NAMALWA (cell line): ENCODE measurements at regions not wholly inside any gene's neighbourhood (a gene's known extent, or its start where the extent isn't known, plus 50 kb on each side); places are given as distances from the start of the nearest gene placed in this dataset.

Experiments used
- DNase-seq: peaks from one replicate; pipeline ENCODE4 v3.0.0-alpha.2; 2015; ENCODE audit warnings: low spot score

DNA sequence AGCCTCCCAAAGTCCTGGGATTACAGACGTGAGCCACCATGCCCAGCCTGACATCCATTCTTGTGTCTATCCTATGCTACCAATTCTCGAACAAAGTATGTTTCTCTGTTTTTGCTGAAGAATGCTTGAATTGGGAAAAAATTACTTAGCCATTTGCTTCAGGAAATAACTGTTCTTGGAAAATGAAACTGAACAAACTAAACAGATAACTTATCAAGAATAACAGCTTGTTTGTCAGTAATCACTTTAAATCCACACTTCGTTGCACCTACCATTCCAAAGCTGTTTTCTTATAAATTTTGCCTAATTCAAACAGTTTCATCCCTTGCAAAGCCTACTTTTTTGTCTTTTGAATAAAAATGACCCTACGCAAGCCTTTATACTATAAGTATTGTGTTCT, 672.9 kb downstream of the SUCLG1 start:
- no peak for DNase-seq

DNA sequence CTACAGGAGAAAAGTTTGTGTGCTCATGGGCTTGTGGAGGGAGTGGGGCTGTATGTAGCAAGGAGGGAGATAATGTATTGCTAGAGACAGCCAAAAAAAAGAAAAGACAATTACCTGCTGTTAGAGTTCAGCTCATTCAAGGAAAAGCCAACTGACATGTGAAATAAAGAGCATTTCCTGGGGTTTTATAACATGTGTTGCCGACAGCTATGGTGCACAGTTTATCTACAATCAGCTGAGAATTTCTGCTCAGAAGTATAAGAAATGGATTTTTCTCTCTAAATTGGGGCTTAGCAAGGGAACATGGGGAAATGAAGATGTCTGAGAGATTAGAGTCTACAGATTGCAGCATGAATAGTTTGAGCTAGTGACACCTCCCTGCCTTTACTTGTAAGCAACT, 674.1 kb downstream of the SUCLG1 start:
- DNase-seq = no peak

DNA sequence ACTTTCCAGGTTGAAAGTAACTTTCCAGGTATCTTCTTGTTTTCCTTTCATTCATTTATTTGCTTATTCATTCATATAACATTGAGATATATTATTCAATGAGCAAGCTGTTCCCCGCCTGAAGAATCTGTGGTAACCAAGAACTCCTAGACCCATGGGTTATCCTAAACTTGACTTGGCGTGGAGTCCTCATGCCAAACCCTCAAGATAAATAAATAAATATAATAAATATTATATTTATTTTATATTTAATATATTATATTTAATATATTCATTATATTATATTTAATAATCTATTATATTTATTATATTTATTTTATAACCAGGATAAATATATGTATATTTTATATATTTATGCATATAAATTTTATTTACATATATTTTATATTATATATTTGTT, 674.8 kb downstream of the SUCLG1 start:
- no peak for DNase-seq

DNA sequence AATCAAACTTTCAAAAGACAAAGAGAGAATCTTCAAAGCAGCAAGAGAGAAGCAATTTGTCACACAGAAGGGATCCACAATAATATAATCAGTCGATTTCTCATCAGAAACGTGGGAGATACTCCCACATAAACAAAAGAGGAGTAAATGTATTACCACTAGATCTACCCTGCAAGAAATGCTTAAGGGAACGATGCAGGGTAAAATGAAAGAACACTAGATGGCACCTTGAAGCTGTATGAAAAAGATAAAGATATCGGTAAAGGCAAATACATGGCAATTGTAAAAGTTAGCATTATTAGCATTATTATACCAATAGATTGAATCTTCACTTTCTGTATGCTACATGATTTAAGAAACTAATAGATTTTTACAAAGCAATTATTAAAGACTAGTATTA, 677.0 kb downstream of the SUCLG1 start:
- DNase-seq = no peak

DNA sequence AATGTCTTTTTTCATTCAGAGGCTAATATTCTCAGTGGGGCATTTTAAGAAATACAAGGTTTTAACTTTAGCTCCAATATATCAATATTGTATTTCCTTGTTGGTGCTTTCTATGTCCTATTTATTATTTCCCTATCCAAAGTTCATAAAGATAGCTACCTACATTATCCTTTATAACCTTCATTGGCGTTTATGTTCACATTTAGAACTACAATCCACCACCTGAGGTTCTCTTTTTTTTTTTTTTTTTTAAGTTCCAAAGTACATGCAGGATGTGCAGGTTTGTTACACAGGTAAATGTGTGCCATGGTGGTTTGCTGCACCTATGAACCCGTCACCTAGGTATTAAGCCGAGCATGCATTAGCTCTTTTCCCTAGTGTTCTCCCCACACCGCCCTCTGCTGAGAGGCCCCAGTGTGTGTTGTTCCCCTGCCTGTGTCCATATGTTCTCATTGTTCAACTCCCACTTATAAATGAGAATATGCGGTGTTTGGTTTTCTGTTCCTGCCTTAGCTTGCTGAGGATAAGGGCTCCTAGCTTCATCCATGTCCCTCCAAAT, 694.6 kb downstream of the SUCLG1 start:
- no peak for DNase-seq

DNA sequence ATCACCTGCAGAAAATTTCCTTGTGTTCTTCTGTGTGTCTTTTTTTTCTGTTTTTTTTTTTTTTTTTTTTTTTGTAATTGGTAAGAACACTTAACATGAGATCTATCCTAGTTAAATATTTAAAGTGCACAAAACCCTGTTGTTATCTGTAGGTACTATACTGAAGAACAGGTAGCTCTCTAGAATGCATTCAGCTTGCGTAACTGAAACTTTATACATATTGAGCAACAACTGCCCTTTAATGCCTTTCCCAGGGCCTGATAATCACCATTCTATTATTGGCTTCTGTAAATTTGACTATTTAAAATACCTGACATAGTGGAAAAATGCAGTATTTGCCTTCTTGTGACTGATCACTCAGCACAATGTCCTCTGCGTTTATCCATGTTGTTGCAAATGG, 701.8 kb downstream of the SUCLG1 start:
- DNase-seq = no peak

DNA sequence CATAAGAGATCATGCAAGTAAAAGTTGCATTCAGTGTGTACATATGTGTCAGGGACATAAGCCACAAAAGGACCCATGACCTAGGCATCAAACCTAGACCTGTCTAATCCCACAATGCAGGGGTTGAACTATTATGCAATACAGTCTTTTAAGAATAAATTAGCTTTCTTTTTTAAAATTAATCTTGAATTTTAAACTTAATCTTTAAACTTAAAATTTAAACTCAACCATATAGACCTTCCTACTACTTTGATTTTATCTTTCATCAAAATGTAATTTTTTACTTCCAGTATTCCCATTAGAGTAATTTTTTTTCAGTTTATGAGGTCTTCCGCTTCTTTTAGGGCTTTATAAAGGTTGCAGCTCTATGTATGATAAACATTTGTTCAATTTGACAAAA, 702.9 kb downstream of the SUCLG1 start:
- DNase-seq = no peak

DNA sequence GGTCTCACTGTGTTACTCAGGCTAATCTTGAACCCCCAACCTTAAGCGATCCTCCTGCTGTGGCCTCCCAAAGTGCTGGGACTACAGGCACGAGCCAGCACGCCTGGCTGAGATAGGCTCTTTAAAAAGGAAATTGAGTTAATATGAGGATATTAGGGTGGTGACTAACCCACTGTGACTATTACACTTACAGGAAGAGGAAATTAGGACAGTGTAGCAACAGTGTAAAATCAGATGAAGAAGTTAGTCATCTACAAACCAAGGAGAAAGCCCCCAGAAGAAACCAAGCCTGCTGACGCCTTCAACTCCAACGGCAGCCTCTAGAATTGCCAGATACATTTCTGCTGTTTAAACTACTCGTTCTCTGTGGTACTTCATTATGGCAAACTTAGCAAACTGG, 711.9 kb downstream of the SUCLG1 start:
- DNase-seq = no peak

DNA sequence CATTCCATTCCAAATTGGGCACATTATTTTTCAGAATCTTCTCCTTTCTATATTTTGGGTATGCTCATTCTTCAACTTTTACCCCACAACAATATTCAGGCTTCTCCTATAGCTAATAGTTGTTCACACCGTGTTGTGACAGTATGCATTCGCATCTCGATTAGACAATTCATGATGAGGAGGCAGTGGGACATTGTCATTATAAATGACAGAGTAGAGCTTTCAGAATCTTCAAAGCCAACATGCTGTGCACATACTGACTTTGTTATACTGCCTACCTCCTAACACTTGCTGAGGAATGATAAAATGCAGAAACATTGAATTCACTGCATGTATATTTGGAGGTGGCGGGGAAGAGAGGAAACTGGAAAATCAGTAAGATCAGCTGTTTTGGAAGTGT, 714.2 kb downstream of the SUCLG1 start:
- DNase-seq = no peak

DNA sequence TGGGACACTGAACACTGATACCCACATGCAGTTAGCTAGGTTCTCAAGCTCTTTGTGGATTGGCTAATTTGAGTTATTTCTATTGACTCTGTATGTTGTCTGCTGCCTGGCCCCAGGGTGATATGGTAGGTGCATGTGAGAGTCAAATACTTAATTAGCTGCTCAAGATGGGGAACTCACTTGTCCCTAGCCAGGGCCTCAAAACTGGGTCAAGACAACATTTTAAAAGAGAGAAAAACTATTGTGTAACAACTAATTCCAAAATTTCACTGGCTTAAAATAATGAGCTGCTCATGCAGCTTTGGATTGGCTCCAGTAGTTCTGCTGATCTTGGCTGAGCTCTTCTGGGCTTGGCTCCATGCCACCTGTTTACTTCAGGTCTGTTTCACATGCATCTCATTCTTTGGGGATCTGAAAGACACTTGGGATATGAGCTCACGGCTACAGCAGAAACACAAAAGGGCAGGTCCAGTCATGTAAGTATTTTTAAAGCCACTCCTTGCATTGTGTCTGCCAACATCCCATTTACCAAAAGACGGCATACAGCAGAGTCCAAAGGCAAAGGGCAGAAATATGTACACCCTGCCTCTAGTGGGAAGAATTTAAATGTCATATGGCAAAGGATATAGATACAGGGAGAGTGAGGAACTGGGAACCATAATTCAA, 716.8 kb downstream of the SUCLG1 start:
- DNase-seq = no peak

DNA sequence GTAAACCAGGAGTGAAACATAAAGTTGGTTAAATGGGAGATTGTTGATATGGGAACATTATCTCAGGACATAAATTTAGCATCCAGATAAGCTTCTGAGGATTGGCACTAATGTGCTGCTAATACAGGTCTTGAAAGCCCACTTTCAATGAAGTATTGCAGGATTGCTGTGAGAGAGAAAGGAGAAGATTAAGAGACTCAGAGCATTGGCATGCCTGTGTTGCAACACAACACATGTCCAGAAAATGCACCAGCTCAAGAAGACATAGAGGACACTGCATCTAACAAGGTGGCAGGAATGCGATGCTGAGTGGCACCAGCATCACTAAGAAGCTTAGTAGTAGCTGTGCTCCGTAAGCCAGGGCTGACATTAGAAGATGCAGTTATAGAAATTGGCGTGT, 728.9 kb downstream of the SUCLG1 start:
- DNase-seq = no peak

DNA sequence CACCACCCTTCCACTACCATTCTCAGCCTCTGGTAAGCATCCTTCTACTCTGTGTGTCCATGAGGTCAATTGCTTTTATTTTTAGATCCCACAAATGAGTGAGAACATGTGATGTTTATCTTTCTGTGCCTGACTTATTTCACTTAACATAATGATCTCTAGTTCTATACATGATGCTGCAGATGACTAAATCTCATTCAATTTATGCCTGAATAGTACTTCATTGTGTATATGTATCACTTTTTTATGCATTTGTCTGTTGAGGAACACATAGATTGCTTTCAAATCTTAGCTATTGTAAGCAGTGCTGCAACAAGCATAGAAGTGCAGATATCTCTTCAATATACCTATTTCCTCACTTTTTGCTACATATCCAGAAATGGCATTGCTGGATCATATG, 733.3 kb downstream of the SUCLG1 start:
- DNase-seq = no peak

DNA sequence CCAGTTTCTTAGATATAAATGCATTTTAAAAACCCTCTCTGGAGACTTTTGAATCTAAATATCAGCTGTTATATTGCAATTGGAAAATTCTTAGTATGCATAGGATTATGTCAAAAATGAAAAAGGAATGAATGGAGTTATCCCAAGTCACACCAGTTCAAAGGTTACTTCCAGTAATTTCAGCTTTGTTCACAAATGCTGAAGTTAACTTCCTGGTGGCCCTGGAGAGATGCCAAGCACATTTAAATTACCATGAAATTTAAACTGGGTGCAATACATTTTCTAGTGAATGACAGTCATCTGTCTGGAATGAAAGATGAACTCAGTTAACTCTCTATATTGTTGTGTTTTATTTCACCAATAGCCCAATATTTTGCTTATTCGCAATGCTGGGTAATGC, 753.9 kb downstream of the SUCLG1 start:
- DNase-seq = no peak

DNA sequence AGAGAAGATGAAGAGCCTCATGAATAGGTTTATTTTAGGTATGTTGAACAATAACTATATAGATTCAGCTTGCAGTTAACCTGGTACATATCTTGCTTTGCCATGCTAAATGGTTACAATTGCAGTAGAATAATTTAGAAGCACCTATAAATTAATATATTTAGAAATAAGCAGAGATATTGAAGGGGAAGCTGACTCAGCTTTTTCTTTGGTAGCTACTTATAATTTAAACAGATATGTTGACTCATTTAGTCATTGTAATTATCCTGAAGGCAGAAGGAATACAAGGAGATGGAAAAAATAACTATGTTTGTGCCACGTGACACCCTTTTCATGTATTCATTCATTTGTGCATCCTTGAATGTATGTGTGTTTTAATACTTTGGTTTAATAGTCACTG, 755.5 kb downstream of the SUCLG1 start:
- no peak for DNase-seq

DNA sequence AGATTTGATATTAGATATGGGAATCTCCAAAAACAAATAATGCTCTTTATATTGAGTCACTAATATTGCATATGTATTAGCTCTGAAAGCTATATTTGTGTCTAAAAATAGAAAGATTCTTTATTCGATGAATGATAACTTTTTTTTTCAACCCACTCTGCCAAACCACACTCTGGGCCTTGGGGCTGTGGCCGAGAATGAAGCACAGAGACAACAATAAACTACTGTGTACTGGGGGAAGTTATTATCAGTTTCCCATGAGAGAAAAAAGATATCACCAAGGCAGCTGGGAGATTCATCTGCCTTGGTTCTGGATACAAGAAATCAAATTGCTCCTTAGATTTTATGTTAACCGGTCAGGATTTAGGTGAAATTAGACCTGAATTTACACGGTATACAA, 762.2 kb downstream of the SUCLG1 start:
- no peak for DNase-seq

DNA sequence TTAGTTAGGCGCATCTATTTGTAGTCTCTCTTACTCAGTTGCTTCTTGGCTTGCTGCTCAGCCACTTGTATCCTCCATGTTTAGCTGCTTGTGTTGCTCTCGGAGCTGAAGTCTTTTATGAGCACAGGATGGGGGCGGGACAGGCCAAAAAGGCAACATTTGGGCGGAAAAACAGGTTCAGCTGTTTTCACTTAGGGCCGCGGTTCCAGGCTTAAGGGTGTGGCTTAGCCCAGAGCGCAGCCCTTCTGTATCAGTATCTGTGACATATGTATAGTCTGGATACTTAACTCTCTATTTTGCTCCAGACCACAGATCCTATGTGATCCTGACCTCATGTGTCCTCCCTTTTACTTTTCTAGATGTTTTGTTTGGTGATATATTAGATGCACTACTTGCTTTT, 763.5 kb downstream of the SUCLG1 start:
- DNase-seq = no peak

DNA sequence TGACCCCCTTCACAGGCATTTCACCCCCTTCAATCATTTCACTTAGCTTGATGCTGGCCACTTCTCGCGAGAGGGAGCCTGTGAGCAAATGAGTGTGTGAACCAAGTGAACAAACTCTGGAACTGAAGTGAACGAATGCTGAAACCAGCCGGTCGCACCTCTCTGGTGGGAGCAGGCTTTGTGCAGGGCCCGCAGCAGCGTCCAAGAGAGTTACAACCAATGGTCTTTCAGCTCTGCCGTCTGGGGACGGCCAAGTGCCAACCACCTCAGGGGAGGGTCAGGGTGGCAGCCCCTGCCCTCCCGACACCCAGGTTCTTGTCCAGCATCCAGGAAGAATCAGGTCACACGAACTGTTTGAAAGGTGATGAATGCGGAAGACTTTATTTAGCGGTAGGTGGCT, 764.0 kb downstream of the SUCLG1 start:
- no peak for DNase-seq

DNA sequence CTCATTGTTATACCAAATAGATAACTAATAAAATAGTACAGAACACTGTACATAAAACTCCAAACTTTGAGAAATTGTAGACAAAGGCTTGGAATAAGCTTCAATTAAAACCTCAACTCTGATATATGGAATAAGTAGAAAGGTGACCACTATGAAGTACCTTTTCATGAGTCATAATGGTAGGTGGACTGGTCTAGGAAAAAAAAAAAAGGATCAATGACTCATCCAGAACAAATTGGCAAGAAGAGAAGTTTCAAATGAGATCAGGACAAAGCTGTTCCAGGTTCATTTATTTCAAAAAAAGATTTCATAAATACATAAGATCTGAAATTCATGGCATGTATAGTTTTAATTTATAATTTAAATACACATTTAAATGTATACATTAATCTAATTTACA, 769.7 kb downstream of the SUCLG1 start:
- no peak for DNase-seq

DNA sequence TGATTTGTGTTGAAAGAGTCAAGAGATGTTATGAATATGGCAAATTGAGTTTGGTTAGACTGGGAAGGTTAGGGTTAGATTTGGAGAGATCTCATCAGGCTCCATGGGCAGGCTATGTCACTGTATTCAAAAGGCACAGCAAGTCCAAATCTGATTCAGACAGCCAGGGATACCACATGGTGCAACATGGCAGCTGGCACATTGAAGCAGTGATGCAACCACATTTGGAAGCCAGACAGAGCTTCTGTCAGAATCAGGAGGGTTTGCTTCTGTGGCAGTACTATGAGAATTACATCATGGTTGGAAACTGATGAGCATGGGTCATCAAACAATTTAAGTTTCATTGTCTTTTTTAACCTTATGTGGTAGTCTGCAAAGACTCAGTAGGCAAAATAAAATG, 772.2 kb downstream of the SUCLG1 start:
- DNase-seq = no peak

DNA sequence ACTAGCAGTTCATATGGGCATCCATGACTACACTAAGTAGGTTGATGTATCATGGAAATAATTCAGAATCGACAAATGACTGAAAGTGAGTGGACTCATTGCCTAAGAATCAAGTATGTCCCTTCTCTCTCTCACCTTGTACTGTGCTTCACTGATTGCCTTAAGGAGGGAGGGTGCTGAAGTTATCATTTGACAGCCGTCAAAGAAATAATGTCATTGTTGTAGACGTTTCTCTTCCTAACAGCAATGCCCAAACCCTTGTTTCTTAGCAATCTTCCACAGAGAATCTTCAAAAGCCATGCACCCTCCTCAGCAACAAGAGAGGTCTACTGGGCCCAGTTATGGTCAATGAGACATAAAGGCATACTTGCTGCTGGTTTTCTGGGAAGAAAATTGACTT, 785.0 kb downstream of the SUCLG1 start:
- no peak for DNase-seq

DNA sequence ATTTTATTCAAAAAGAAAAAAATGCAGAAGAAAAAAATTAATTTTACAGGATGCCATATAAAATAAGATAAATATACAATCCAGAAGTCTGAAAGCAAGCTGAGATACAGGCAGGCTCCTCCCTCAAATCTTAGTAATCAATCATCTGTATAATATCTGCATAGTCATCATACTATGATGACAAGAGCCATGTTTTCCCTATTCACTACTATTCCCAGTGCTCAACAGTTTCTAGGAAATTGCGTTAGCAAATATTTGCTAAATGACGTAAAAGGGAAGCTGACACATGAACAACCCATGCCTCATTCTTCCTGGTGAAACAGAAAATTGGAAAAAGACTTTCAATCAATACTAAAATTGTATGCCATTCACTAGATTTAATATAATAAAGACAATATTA, 793.2 kb downstream of the SUCLG1 start:
- no peak for DNase-seq

DNA sequence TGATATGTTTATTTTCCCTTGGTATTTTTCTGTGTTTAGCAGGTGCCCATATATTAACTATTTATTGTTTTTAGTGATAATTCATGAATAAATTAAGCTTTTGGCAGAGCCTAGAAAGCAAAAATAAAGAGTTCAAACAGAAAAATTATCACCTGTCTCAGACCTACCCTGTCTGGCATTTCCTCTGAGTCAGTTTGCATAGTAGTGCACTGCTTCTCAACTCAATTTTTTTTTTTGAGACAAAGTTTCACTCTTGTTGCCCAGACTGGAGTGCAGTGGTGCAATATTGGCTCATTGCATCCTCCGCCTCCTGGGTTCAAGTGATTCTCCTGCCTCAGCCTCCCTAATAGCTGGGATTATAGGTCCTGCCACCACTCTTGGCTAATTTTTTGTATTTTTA, 793.9 kb downstream of the SUCLG1 start:
- DNase-seq = no peak

DNA sequence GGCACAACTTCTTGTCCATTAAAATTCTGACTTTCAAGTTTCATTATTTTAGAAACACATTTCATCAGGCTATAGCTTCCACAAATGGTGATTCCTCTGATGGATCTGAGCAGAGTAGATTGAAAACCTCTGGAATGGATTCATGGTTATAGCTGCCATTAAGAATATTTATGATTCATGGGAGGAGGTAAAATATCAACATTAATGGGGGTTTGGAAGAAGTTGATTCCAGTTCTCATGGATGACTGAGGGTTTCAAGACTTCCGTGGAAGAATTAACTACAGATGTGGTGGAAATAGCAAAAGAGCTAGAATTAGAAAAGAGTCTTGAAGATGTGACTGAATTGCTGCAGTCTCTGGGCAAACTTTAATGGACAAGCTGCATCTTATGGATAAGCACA, 797.4 kb downstream of the SUCLG1 start:
- no peak for DNase-seq

DNA sequence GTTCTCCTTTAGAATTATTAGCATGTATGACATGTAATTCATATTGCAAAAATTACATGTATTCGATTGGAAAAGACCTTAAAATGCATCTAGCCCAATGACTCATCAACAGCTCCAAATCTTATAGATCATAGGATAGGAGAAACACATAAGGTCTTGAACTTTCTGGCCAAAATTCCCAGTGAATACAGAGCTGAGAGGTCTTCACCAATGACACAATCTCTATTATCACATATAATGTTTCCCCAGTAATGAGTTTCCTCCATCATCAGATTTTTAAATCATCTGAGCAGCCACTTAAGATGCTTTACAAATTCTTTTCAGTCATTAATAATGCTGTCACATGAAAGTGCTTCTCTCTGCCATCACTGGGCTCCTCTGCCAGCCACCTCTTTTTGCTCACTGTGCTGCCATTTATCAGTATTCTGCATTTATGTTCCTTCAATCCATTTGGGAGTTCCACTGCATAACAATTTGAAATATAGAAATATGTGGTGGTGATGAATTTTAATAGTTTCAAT, 804.9 kb downstream of the SUCLG1 start:
- no peak for DNase-seq
